ENCODE measurements at regions not wholly inside any gene's neighbourhood (a gene's known extent, or its start where the extent isn't known, plus 50 kb on each side); places are given as distances from the start of the nearest gene placed in this dataset.
"Not testable (repeated sequence)": the region's sequence is repeated elsewhere in the genome, so short reads cannot be mapped to it uniquely, and the experiment has no call there.

DNA sequence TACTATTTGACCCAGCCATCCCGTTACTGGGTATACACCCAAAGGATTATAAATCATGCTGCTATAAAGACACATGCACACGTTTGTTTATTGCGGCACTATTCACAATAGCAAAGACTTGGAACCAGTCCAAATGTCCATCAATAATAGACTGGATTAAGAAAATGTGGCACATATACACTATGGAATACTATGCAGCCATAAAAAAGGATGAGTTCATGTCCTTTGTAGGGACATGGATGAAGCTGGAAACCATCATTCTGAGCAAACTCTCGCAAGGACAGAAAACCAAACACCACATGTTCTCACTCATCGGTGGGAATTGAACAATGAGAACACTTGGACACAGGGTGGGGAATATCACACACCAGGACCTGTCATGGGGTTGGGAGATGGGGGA is 56.7 kb upstream of the SELENOP start:
- H3K4me3 Mint-ChIP-seq; POLR2A ChIA-PET; H3K27ac Mint-ChIP-seq; H3K9me3 Mint-ChIP-seq; DNase-seq; H3K4me1 Mint-ChIP-seq; H3K36me3 Mint-ChIP-seq (ENCODE audit: low read depth); CTCF ChIA-PET: not testable (repeated sequence)
- H3K27me3 Mint-ChIP-seq: peaks cover 36% of the 10 kb centered on the region

DNA sequence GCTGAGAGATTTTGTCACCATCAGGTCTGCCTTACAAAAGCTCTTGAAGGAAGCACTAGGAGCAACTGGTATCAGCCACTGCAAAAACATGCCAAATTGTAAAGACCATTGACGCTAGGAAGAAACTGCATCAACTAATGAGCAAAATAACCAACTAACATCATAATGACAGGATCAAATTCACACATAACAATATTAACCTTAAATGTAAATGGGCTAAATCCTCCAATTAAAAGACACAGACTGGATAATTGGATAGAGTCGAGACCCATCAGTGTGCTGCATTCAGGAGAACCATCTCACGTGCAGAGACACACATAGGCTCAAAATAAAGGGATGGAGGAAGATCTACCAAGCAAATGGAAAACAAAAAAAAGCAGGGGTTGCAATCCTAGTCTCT is 53.1 kb upstream of the SELENOP start:
- H3K27ac Mint-ChIP-seq; CTCF ChIA-PET; DNase-seq; H3K4me3 Mint-ChIP-seq; H3K4me1 Mint-ChIP-seq; H3K9me3 Mint-ChIP-seq; H3K36me3 Mint-ChIP-seq (ENCODE audit: low read depth); POLR2A ChIA-PET: not testable (repeated sequence)
- peaks cover 44% of the 10 kb centered on the region for H3K27me3 Mint-ChIP-seq
